SHP77 (cell line): ENCODE measurements at regions not wholly inside any gene's neighbourhood (a gene's known extent, or its start where the extent isn't known, plus 50 kb on each side); places are given as distances from the start of the nearest gene placed in this dataset.

Experiments
- DNase-seq, 2 experiments: peaks; one replicate each; lab custom pipeline; 2025; lab: John Stamatoyannopoulos, UW

- DNase-seq = no peak
Observed at GRCh38 chr20:21967481-21967880, 262.0 kb downstream of the PAX1 start.

- DNase-seq = no peak
Observed at GRCh38 chr20:21956591-21956990, 251.1 kb downstream of the PAX1 start.

GRCh38 chr20:21947406-21947805 lies 241.9 kb downstream of the PAX1 start:
- DNase-seq = no peak

- peak; percentile 88 to 92 for DNase-seq
Observed at GRCh38 chr20:21944227-21944626, 238.8 kb downstream of the PAX1 start.

GRCh38 chr20:21941941-21942805 lies 236.7 kb downstream of the PAX1 start:
- DNase-seq = no peak

GRCh38 chr20:21936720-21937380 lies 231.4 kb downstream of the PAX1 start:
- DNase-seq = peak; percentile 58 to 80

GRCh38 chr20:21936261-21936660 lies 230.8 kb downstream of the PAX1 start:
- DNase-seq = peak; percentile 32 to 72

GRCh38 chr20:21933526-21933925 lies 228.1 kb downstream of the PAX1 start:
- DNase-seq = no peak

- DNase-seq = no peak
Observed at GRCh38 chr20:21921251-21921650, 215.8 kb downstream of the PAX1 start.

- DNase-seq = no peak
Observed at GRCh38 chr20:21920211-21920610, 214.7 kb downstream of the PAX1 start.

GRCh38 chr20:21918398-21918797 lies 212.9 kb downstream of the PAX1 start:
- no peak for DNase-seq

GRCh38 chr20:21902391-21902790 lies 196.9 kb downstream of the PAX1 start:
- DNase-seq = no peak

- DNase-seq = peak; percentile 85 to 87
Observed at GRCh38 chr20:21901470-21902275, 196.2 kb downstream of the PAX1 start.

- DNase-seq = no peak
Observed at GRCh38 chr20:21900431-21900830, 195.0 kb downstream of the PAX1 start.

- no peak for DNase-seq
Observed at GRCh38 chr20:21874921-21875320, 169.5 kb downstream of the PAX1 start.

GRCh38 chr20:21874127-21874526 lies 168.7 kb downstream of the PAX1 start:
- no peak for DNase-seq

- no peak for DNase-seq
Observed at GRCh38 chr20:21873291-21873690, 167.8 kb downstream of the PAX1 start.

GRCh38 chr20:21867811-21868210 lies 162.3 kb downstream of the PAX1 start:
- DNase-seq = no peak

- DNase-seq = no peak
Observed at GRCh38 chr20:21867353-21867752, 161.9 kb downstream of the PAX1 start.

GRCh38 chr20:21862956-21863355 lies 157.5 kb downstream of the PAX1 start:
- DNase-seq = no peak

- no peak for DNase-seq
Observed at GRCh38 chr20:21862259-21862946, 156.9 kb downstream of the PAX1 start.

GRCh38 chr20:21840991-21841390 lies 135.5 kb downstream of the PAX1 start:
- DNase-seq = peak; percentile 24 to 32
